Endodermal cell (in vitro differentiated cells): ENCODE measurements at regions not wholly inside any gene's neighbourhood (a gene's known extent, or its start where the extent isn't known, plus 50 kb on each side); places are given as distances from the start of the nearest gene placed in this dataset.

Experiments
- DNase-seq: peaks from one replicate; pipeline ENCODE4 v3.0.0-alpha.2; 2017
- H3K27ac ChIP-seq: 2 replicates; pipeline ENCODE4 v1.5.1; 2013; ENCODE audit warnings: mild to moderate bottlenecking, low read depth, low read length, moderate library complexity
- H3K27me3 ChIP-seq: 2 replicates; pipeline ENCODE4 v1.6.1; 2013; ENCODE audit warnings: mild to moderate bottlenecking, low read length, moderate library complexity; ENCODE audit not compliant: insufficient read depth, control insufficient read depth, poor library complexity, severe bottlenecking
- H3K36me3 ChIP-seq: 2 replicates; pipeline ENCODE4 v1.7.0; 2013; ENCODE audit warnings: mild to moderate bottlenecking, low read length, moderate library complexity; ENCODE audit not compliant: control insufficient read depth, insufficient read depth
- H3K4me1 ChIP-seq: one replicate; pipeline ENCODE4 v1.7.0; 2013; ENCODE audit warnings: low read length; ENCODE audit not compliant: control insufficient read depth, insufficient read depth
- H3K4me3 ChIP-seq: 2 replicates; pipeline ENCODE4 v1.5.1; 2013; ENCODE audit warnings: mild to moderate bottlenecking, low read length, moderate library complexity
- H3K9ac ChIP-seq: 2 replicates; pipeline ENCODE4 v1.6.1; 2013; ENCODE audit warnings: mild to moderate bottlenecking, low read length, moderate library complexity; ENCODE audit not compliant: poor library complexity, severe bottlenecking; ENCODE audit errors: extremely low read depth
- H3K9me3 ChIP-seq: 2 replicates; pipeline ENCODE4 v1.6.1; 2013; ENCODE audit warnings: mild to moderate bottlenecking, low read length, moderate library complexity; ENCODE audit not compliant: control insufficient read depth
- H3K27ac Mint-ChIP-seq: 2 replicates; pipeline ENCODE4 v1.8.0; 2020; ENCODE audit warnings: mixed read lengths
- H3K27me3 Mint-ChIP-seq: 2 replicates; pipeline ENCODE4 v1.8.0; 2021; ENCODE audit warnings: mild to moderate bottlenecking, mixed read lengths; ENCODE audit not compliant: insufficient read depth
- H3K36me3 Mint-ChIP-seq: 2 replicates; pipeline ENCODE4 v1.8.0; 2020; ENCODE audit warnings: low read depth, mixed read lengths
- H3K4me1 Mint-ChIP-seq: 2 replicates; pipeline ENCODE4 v1.8.0; 2020; ENCODE audit warnings: mixed read lengths
- H3K4me3 Mint-ChIP-seq: 2 replicates; pipeline ENCODE4 v1.8.0; 2020; ENCODE audit warnings: mild to moderate bottlenecking, moderate library complexity, mixed read lengths
- H3K9me3 Mint-ChIP-seq: 2 replicates; pipeline ENCODE4 v1.8.0; 2020; ENCODE audit warnings: mild to moderate bottlenecking, mixed read lengths
- WGBS, 2 experiments: methylation state at CpG; one replicate each; pipeline versions ENCODE4 v1.1.5 to v1.1.7; 2013; ENCODE audit warnings: missing lambda C conversion rate in 2 of 2, mixed read lengths in 1 of 2; ENCODE audit not compliant: insufficient coverage in 1 of 2, insufficient read length in 1 of 2; 5-methylcytosine and 5-hydroxymethylcytosine counted together
- TF ChIP-seq, protein P1 (sequence below): fragments of 200-600 bp; sonication (generic); conservative IDR thresholded peaks from 2 replicates; pipeline ENCODE4 v1.5.0; 2021; ENCODE audit warnings: antibody characterized with exemption, mild to moderate bottlenecking

DNA sequence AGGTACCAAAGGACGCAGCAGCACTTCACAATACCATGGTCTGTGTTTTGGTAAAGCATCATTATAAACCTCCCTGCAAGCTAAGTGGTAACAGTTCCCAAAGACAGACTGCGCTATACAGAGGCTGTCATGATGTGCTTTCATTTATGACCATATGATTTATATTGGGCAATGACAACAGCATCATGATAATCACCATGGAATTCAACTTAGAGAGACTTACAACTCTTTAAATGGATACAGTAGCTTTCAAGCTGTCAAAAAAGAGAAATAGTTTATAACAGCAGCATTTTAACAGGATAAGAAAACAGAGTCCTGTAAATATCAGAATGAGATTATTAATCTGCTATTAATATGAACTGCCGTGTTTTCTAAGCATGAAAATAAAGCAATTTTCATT, 341.7 kb downstream of the GPR37 start:
- no peak for DNase-seq
- no peaks in the 10 kb centered on the region for H3K9me3 Mint-ChIP-seq
- TF ChIP-seq, protein P1, sequence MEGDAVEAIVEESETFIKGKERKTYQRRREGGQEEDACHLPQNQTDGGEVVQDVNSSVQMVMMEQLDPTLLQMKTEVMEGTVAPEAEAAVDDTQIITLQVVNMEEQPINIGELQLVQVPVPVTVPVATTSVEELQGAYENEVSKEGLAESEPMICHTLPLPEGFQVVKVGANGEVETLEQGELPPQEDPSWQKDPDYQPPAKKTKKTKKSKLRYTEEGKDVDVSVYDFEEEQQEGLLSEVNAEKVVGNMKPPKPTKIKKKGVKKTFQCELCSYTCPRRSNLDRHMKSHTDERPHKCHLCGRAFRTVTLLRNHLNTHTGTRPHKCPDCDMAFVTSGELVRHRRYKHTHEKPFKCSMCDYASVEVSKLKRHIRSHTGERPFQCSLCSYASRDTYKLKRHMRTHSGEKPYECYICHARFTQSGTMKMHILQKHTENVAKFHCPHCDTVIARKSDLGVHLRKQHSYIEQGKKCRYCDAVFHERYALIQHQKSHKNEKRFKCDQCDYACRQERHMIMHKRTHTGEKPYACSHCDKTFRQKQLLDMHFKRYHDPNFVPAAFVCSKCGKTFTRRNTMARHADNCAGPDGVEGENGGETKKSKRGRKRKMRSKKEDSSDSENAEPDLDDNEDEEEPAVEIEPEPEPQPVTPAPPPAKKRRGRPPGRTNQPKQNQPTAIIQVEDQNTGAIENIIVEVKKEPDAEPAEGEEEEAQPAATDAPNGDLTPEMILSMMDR: no peak
- no peaks in the 10 kb centered on the region for H3K4me1 Mint-ChIP-seq
- no peak overlapping the region for H3K9ac ChIP-seq
- 93 to 94% methylated on average over 2 to 3 of the region's 3 CpGs for WGBS, 2 experiments
- no peak overlapping the region for H3K27ac Mint-ChIP-seq
- no peaks in the 10 kb centered on the region for H3K4me1 ChIP-seq
- no peak overlapping the region for H3K4me3 Mint-ChIP-seq
- H3K27me3 ChIP-seq: no peaks in the 10 kb centered on the region
- H3K4me3 ChIP-seq: no peak overlapping the region
- peaks cover 1% of the 10 kb centered on the region for H3K27me3 Mint-ChIP-seq
- no peaks in the 10 kb centered on the region for H3K36me3 Mint-ChIP-seq
- no peak overlapping the region for H3K27ac ChIP-seq
- no peaks in the 10 kb centered on the region for H3K36me3 ChIP-seq
- H3K9me3 ChIP-seq: no peaks in the 10 kb centered on the region

- Mint-ChIP-seq H3K27ac (no peak overlapping the region), H3K36me3 (no peaks in the 10 kb centered on the region), H3K4me3 (no peak overlapping the region), H3K4me1 (no peaks in the 10 kb centered on the region), H3K27me3 (peaks cover 1% of the 10 kb centered on the region), H3K9me3 (no peaks in the 10 kb centered on the region)
- no peaks in the 10 kb centered on the region for H3K9me3 ChIP-seq
- no peak overlapping the region for H3K9ac ChIP-seq
- H3K27ac ChIP-seq: no peak overlapping the region
- no peaks in the 10 kb centered on the region for H3K36me3 ChIP-seq
- no peaks in the 10 kb centered on the region for H3K4me1 ChIP-seq
- no peaks in the 10 kb centered on the region for H3K27me3 ChIP-seq
- TF ChIP-seq, protein P1: no peak
- no peak for DNase-seq
- WGBS, 2 experiments: 94 to 100% methylated on average over 1 to 3 of the region's 3 CpGs
- no peak overlapping the region for H3K4me3 ChIP-seq
Observed at GRCh38 chr7:124422081-124422480, 343.5 kb downstream of the GPR37 start.

DNA sequence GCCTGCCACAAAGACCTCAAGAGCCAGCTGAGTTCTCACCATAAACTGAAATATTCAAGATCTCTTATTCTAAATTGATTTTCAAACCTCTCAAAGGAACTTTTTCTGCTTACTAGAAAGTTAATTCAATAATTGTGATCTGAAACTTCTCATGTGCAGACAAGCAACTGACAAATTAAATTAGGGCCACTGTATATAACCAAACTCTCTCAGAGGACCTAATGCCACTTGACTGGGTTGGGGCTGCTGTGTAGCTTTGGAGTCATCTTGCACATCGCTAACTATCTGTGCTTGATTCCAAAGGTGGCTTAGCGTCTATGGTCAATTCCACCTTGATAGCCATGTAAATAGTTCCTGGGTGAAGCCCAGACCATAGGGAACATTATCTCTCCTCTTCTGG, 345.2 kb downstream of the GPR37 start:
- Mint-ChIP-seq H3K4me3 (no peak overlapping the region), H3K4me1 (no peaks in the 10 kb centered on the region), H3K27me3 (peaks cover 1% of the 10 kb centered on the region), H3K36me3 (no peaks in the 10 kb centered on the region), H3K9me3 (no peaks in the 10 kb centered on the region), H3K27ac (no peak overlapping the region)
- Histone ChIP-seq H3K36me3 (no peaks in the 10 kb centered on the region), H3K27ac (no peak overlapping the region), H3K9ac (no peak overlapping the region), H3K4me1 (no peaks in the 10 kb centered on the region), H3K9me3 (no peaks in the 10 kb centered on the region), H3K27me3 (no peaks in the 10 kb centered on the region), H3K4me3 (no peak overlapping the region)
- 95% methylated on average over 2 of the region's 2 CpGs for WGBS, 2 experiments
- DNase-seq: no peak
- TF ChIP-seq, protein P1: no peak
